ENCODE measurements at regions not wholly inside any gene's neighbourhood (a gene's known extent, or its start where the extent isn't known, plus 50 kb on each side); places are given as distances from the start of the nearest gene placed in this dataset.
"Not testable (repeated sequence)": the region's sequence is repeated elsewhere in the genome, so short reads cannot be mapped to it uniquely, and the experiment has no call there.

DNA sequence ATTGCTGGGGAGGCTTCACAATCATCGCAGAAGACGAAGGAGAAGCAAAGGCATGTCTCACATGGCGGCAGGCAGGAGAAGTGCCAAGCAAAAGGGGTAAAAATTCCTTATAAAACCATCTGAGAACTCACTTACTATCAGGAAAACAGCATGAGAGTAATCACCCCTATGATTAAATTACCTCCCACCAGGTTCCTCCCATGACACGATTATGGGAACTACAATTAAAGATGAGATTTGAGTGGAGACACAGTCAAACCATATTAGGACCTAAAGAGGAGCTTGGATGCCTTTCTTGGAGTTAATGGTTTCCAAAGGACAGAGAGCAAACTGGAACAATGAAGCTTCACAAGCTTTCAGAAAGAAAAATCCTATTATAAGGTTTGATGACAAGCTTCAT, 168.4 kb upstream of the SMARCAD1 start:
- TF ChIP-seq, protein P1, sequence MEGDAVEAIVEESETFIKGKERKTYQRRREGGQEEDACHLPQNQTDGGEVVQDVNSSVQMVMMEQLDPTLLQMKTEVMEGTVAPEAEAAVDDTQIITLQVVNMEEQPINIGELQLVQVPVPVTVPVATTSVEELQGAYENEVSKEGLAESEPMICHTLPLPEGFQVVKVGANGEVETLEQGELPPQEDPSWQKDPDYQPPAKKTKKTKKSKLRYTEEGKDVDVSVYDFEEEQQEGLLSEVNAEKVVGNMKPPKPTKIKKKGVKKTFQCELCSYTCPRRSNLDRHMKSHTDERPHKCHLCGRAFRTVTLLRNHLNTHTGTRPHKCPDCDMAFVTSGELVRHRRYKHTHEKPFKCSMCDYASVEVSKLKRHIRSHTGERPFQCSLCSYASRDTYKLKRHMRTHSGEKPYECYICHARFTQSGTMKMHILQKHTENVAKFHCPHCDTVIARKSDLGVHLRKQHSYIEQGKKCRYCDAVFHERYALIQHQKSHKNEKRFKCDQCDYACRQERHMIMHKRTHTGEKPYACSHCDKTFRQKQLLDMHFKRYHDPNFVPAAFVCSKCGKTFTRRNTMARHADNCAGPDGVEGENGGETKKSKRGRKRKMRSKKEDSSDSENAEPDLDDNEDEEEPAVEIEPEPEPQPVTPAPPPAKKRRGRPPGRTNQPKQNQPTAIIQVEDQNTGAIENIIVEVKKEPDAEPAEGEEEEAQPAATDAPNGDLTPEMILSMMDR (IDR thresholded peaks at IDR 0.05; ENCODE audit: low read length, missing control alignments), result no peak
- no peak for DNase-seq (ENCODE audit: low read depth)
- no peak overlapping the region for H3K4me3 ChIP-seq (replicated peaks; ENCODE audit: low read depth, low read length)

DNA sequence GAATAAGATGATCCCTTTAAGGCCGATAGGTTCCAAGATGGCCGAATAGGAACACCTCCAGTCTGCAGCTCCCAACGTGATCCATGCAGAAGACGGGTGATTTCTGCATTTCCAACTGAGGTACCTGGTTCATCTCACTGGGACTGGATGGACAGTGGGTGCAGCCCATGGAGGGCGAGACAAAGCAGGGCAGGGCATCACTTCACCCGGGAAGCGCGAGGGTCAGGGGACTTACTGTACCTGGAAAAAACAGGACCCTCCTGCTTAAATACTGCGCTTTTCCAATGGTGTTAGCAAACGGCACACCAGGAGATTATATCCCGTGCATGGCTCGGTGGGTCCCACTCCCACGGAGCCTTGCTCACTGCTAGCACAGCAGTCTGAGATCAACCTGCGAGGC, 163.2 kb upstream of the SMARCAD1 start:
- H3K4me3 ChIP-seq (replicated peaks; ENCODE audit: low read depth, low read length); DNase-seq (ENCODE audit: low read depth): not testable (repeated sequence)

DNA sequence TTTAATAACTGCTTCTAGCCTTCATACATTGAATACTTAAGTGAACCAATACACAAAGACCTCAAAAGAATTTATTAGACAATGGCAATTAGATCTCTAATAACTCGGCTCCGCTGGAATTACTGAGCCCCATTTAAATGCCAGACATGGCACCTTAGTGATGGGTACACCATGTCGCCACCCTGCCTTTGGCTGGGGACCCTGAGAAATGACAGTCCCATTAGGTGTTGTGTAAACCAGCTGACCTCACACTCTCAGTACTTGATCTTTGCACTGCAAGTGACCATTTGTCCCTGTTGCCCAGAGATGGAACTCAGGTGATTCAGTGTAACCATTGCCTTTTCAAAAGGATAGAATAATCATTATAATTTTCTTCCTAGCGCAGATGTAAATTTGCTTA, 144.6 kb upstream of the SMARCAD1 start:
- no peak for DNase-seq (ENCODE audit: low read depth)
- H3K4me3 ChIP-seq (replicated peaks; ENCODE audit: low read depth, low read length), result no peak overlapping the region
- TF ChIP-seq, protein P1 (IDR thresholded peaks at IDR 0.05; ENCODE audit: low read length, missing control alignments), result no peak

DNA sequence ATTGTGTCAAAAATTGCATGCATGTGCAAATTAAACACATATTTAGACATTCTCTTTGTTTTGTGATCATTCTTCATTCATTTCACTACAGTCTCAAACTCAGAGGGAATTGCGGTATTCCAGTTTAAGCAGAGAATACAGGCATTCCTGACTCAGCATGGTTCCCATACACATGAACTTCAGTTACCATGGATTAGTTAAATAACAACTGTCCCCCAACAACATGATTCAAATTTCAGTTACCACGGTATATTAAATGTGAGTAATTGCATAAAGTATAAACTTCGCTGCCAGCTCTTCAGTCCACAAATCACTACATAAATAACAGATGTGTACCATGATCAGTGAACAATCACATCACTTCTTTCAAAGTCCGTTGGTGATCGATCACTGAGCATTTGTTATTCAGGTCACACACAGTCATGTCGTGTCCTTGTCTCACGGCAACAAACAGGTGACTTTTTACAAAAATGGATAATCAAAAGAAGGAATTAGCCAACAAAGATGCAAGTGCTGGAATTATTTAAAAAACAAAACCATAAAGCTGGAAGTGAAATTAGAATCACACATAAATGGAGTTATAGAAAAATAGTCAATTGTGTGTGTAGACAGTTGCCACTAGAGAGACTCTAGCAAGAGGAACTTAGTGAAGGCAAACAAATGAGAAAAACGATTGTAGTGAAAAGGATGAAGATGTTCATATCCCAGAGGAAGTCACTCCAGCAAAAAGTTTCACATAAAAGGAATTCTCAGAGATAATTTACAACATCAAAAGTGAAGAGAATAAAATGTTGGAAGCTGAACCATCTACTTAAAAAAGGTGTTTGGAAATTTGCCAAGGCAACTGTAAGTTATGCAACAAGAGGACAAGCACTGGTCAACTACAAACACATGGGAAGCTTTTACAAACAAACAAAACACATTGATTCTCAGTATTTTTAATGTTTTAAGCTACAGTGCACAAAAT, 138.6 kb upstream of the SMARCAD1 start:
- H3K4me3 ChIP-seq (replicated peaks; ENCODE audit: low read depth, low read length), result no peak overlapping the region
- DNase-seq (ENCODE audit: low read depth), result peak; percentile 5
- TF ChIP-seq, protein P1 (IDR thresholded peaks at IDR 0.05; ENCODE audit: low read length, missing control alignments), result no peak

GRCh38 chr4:94076498-94076897, 131.2 kb upstream of the SMARCAD1 start:
- no peak for DNase-seq (ENCODE audit: low read depth)
- no peak overlapping the region for H3K4me3 ChIP-seq (replicated peaks; ENCODE audit: low read depth, low read length)
- TF ChIP-seq, protein P1 (IDR thresholded peaks at IDR 0.05; ENCODE audit: low read length, missing control alignments), result no peak

GRCh38 chr4:94084155-94084554, 123.5 kb upstream of the SMARCAD1 start:
- TF ChIP-seq, protein P1 (IDR thresholded peaks at IDR 0.05; ENCODE audit: low read length, missing control alignments), result no peak
- H3K4me3 ChIP-seq (replicated peaks; ENCODE audit: low read depth, low read length), result no peak overlapping the region
- no peak for DNase-seq (ENCODE audit: low read depth)

GRCh38 chr4:94099141-94099540, 108.5 kb upstream of the SMARCAD1 start:
- H3K4me3 ChIP-seq (replicated peaks; ENCODE audit: low read depth, low read length); DNase-seq (ENCODE audit: low read depth): not testable (repeated sequence)

DNA sequence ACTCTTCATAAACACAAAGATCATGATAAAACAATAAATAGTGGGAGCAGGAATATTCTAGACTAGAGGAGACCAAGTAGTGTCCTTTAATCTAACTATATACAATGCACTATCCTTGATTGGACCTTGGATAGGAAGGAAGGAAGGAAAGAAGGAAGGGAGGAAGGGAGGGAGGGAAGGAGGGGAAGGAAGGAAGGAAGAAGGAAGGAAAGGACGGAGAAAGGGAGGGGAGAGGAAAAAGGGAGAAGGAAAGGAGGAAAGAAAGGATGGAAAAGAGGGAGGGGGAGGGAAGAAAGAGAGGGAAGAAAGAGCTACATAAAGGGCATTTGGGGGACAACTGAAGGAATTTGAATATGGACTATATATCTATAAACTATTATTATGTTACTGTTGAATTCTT, 95.0 kb upstream of the SMARCAD1 start:
- TF ChIP-seq, protein P1 (IDR thresholded peaks at IDR 0.05; ENCODE audit: low read length, missing control alignments), result no peak
- no peak for DNase-seq (ENCODE audit: low read depth)
- H3K4me3 ChIP-seq (replicated peaks; ENCODE audit: low read depth, low read length), result no peak overlapping the region
